Stimulated activated CD4-positive, alpha-beta T cell treated with anti-CD3 and anti-CD28 coated beads, Interleukin-15, amount 100 ng/mL, for 24 hours (primary cell): ENCODE measurements at regions not wholly inside any gene's neighbourhood (a gene's known extent, or its start where the extent isn't known, plus 50 kb on each side); places are given as distances from the start of the nearest gene placed in this dataset.
"Not testable (repeated sequence)": the region's sequence is repeated elsewhere in the genome, so short reads cannot be mapped to it uniquely, and the experiment has no call there.

Experiments
- DNase-seq: peaks from one replicate; pipeline ENCODE4 v3.0.0-alpha.2; 2020

DNA sequence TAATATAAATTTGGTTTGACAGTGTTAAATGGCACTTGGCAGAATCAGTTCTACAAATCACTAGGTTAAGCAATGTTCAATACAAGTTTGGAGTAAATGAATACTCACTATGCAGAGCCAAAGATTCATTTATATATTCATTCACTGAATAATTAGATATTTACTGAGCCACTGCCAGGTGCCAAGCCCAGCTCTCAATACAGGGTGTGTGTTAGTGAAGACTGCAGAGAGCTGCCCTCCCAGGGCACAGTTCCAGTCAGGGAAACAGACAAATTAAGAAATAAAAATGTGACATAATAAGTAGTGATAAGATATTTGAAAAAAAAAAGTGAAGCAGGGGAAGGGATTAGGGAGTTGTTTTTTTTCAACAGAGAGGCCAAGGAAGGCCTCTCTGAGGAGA lies 411.7 kb downstream of the KCNRG start:
- DNase-seq = no peak

DNA sequence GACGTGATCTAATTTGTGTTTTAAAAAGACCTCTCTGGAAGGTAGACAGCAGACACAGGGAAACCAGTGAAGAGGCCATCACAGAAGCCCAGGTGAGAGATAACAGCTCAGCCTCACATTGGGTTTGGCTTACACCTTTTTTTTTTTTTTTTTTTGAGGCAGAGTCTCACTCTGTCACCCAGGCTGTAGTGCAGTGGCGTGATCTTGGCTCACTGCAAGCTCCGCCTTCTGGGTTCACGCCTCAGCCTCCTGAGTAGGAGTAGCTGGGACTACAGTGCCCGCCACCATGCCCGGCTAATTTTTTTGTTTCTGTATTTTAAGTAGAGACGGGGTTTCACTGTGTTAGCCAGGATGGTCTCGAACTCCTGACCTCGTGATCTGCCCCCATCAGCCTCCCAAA lies 412.3 kb downstream of the KCNRG start:
- not testable (repeated sequence) for DNase-seq

DNA sequence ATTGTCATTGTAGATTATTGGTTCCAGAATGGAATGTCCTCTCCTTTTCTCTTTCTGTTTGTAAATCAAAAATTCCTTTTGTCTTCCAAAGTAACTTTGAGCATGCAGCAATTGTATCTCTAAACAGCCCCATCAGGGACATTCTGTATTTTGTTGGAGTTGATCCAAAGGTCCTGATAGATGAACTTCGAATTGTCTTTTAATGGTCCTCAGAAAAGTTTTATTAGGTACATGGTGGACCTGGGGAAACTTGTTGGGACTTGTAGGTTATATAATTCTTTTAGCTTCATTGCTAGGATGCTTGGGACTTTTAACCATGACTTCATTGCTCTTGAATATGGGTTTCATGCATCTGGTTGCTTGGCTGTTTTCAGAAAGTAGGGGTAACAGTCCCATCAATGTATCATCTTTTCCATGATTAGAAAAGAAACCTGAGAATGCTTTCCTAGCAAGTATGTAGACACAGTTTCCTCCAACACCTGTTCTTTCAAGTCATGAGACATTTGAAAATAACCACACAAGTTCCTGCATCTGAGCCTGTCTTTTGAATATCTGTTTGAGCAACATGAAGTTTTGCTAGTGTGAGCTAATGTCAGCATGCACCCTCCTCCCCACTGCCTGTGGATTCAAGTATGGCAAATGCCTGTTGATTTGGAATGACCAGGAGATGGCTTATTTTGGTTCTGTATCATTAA lies 413.1 kb downstream of the KCNRG start:
- DNase-seq = no peak

DNA sequence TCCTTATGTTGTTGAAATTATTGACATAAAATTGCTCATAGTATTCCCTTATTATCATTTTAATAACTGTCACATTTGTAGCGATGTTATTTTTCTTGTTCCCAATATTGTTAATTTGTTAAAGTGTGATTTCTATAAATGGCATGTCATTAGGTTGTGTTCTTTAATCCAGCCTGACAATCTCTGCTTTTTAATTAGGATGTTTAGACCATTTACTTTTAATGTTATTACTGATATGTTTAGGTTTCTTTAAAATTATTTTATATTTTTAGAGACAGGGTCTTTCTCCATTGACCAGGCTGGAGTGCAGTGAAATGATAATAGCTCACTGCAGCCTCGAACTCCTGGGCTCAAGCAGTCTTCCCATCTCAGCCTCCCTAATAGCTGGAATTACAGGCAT lies 408.5 kb downstream of the DLEU7 start:
- no peak for DNase-seq

DNA sequence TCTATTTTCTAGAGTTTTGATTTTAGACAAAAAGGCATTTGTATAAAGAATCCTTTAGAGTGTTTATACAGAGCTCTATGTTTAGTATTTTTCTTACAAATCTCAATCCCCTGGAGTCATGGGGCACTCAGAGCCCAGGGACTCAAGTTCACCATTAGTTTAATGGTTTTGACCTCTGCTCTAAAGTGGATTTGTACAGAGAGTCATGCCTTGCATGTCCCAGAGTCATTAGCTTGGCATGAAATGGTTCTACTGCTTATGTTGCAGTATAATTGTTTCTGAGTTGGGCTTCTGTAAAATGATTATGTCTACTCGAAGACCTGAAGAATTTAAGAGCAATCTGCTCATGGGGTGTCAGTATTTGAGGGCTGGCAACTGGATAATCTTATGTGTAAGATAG lies 406.2 kb downstream of the DLEU7 start:
- no peak for DNase-seq

DNA sequence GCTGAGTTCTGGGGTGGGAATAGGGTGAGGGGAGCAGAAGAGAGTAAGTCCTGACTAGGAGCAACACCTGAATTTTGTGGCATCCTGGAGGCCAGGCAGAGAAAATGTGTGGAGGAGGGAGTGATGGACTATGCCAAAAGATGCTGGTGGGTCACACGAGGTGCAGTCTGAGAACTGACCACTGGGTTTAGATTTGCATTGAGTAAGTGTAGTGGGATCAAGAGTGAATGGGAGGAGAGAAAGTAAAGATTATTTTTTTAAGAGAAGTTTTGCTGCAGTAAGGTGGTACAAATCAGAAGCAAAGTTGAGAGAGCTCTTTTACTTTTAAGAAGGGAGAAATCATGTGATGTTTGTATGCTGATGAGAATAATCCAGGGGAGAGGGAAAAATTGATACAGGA lies 405.1 kb downstream of the DLEU7 start:
- DNase-seq = no peak

GRCh38 chr13:50441130-50441529 lies 402.4 kb downstream of the DLEU7 start:
- DNase-seq = no peak

DNA sequence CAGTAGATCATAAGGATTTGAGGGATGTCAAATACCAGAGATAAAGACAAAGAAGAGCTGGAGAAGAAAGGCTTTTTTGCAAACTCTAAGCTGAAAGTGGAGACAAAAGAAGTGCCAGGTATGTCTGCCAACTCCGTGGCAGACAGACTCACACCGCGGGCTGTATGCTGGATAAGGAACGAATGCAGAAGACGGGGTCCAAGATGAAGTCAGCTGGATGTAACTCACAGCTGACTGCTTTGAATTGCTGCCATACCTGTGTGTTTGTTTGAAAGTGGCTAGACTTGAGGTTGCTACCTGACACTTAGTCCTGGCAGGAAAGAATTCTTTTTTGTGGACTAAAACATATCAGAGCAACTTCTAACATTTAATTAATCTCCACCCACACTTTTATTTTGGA lies 398.8 kb downstream of the DLEU7 start:
- no peak for DNase-seq

GRCh38 chr13:50446611-50447010 lies 396.9 kb downstream of the DLEU7 start:
- no peak for DNase-seq

DNA sequence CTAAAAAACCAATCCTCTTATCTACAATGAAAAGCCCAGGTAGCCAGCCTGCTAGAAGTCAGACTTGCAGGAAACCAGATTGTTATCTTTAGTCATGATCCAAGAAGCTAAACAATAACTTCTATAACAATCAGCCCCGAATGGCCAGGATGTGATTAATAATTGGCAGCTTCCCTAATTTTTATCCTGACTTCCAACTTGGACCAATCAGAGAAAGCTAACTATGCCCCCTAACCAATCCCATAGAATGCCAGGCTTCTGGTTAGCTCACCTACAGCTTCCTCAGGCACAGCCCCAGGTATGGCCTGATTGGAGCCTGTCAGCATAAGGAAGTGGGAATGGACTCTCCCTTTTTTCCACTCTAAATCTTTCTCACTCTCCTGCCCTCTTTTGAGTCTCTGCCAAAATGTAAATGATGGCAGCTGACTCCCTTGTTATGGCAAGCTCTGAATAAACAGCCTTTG lies 394.9 kb downstream of the DLEU7 start:
- DNase-seq = no peak

DNA sequence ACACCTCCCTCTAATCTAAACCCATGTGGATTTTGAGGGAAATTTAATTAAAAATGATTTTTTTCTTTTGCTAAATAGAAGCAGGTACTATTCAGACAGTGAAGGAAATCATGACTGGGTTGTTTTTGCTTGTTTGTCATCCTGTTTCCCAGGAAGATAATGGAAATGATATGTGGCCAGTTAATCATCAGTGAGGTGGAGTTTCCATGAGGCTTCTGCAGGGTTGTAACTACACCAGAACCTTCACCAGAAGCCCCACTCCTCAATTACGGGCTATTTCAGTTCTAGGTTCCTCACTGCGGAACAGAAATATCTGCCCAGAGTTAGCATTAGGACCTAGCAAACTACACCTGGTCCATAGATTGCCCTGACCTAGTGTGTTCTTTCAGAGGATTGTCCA lies 394.0 kb downstream of the DLEU7 start:
- no peak for DNase-seq

- no peak for DNase-seq
These were observed 393.2 kb downstream of the DLEU7 start for GRCh38 chr13:50450279-50450678.

- no peak for DNase-seq
These were observed 391.9 kb downstream of the DLEU7 start for GRCh38 chr13:50451609-50452008.

DNA sequence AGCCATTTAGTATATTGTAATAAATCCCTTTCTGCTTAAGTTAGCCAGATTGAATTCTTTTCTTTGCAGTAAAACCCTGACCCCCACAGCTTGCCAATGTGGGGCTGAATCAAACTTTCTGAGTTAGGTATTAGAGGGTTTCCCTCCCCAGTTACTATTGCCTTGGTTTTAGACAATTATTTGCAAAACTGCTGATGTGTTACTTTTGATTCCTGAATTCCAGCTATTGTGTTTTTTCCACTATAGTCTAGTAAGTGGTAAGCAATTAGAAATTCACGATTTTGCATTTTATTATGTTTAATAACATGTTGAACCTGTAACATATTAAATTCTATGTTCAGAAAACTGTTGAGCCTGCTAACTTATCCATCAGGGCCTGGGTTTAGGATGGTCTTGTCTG lies 391.5 kb downstream of the DLEU7 start:
- no peak for DNase-seq

GRCh38 chr13:50452756-50453155 lies 390.7 kb downstream of the DLEU7 start:
- DNase-seq = no peak

DNA sequence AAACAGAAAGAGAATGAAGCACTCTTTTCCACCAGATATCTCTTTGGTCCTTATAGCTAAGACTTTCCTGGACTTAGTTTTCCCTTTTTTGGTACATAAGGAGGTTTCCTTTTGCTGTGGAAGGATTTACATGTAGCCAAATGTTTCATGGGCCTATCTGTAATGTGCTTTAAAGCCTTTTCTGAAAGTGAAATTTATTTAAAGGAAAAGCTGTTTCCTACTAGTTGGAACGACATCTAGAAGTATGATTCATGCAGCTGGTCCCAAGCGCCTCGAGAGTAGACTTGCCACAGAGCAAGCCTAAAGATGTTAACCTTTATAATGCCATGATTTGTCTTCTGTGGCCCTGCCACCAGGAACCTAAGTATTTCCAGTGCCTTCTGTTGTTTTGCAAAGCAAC lies 390.3 kb downstream of the DLEU7 start:
- DNase-seq = no peak

DNA sequence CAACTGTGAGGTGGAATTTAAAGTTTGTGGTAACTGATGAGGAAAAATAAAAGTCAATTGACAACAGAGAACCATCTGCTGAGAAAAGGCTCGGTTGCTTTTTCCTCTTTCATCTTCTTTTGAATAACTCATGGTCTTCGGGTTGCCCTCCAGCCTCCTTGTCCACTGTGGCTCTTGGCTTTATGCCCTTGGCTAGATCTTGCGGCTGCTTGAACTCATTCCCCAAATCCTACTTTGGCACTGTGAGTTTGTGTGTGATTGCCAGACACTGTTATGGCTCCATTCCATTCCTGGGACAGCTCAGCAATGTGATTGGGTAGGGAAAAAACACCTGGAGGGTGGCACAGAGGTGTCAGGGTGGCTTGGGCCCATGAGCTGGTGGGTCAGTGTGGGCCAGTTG lies 387.4 kb downstream of the DLEU7 start:
- DNase-seq = no peak

DNA sequence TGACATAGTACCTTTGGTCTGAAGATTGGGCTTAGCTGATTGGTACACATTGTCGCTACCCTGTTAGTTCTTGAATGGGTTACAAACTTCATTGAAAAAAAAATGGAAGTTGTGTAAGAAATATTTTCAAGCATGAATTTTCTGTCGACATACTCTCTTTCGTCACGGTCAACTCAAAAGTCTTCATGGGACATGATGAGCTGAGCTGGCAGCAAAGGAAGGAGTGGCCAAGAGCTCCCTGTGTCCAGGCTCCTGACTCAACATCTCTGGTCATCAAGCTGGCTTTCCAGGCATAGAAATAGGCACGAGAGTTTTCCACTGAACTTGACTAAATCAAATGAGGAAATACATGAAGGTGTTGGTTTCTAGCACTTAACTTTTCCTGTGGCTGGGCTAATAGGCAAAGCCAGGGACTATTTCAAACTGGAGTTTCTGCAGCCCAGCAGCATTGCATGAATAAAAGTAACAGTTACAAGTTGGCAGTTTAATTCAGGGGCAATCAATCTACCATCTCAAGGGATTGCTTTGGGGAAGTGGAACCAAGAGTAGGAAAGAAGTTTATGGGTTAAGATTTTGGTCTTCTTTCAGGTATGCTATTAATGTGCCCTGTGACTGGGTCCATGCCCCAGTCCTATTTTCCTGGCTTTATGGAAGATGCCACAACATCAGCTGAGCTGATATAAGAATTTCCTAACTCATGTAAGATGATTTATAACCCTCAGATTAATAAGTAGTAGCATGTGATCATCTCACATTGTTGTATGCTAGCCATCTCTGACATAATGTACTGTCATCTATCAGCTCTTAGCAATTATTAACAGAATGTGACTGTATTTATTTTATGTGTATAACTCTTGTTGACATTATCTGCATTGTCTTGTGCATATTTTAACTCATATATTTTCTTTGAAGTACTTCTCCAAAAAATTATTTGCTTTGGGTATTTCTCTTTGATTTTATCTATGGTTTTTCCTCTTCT lies 385.8 kb downstream of the DLEU7 start:
- DNase-seq = no peak

- DNase-seq = no peak
These were observed 384.4 kb downstream of the DLEU7 start for GRCh38 chr13:50459046-50459445.

DNA sequence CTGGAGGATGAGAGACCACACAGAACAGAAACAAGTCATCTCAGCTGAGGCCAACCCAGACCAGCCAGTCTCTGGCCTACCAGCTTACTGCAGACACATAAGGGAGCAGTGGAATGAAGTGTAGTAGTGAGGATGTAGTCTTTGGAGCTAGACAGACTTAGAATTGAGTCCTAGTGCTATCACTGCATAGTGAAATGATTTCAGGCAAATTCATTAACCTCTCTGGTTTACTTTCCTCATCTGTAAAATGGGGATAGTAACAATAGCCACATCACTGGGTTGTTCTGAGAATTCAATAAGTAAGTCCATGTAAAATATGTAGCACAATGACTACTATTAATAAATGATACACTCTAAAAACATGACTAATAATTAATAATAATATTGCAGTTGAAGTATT lies 383.8 kb downstream of the DLEU7 start:
- DNase-seq = no peak

DNA sequence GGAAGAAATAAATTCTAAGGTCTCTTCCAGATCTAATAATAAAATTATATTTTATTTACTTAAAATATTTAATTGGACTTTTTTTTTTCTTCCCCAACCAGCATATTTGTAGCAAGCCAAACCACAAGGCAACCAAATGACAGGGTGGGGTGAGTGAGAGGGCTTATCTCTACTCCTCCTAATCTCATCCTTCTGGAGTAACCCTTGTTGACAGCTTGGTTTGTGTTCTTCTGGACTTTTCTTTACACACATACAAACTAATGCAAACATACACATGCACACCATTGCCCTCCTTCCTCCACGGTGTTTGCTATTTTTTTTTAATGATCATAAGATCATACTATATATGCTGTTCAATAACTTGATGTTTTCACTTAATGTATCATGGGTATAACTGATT lies 383.1 kb downstream of the DLEU7 start:
- no peak for DNase-seq

- DNase-seq = no peak
These were observed 382.3 kb downstream of the DLEU7 start for GRCh38 chr13:50461189-50461588.

DNA sequence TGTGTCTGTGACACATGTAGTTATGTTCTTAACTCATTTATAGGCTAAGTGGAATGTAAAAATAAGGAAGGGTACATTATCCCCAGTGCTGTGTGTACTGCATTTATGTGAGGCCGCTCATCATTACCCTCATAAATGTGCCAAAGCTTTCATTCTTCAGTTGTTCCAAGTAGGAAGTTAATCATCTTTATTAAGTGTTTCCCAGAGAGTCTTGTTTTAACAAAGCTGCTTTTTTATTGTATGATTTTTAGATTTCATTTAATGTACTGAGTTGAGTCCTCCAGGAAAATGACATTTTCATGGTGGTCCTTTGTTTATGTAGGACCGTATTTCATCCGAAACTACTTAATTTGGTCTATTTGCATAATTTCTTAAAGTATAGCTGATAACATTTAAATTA lies 379.8 kb downstream of the DLEU7 start:
- no peak for DNase-seq
